ENCODE measurements at regions not wholly inside any gene's neighbourhood (a gene's known extent, or its start where the extent isn't known, plus 50 kb on each side); places are given as distances from the start of the nearest gene placed in this dataset.

- TF ChIP-seq POLR2AphosphoS5 (IDR thresholded peaks at IDR 0.05) = no peak
- TF ChIP-seq, protein P1, sequence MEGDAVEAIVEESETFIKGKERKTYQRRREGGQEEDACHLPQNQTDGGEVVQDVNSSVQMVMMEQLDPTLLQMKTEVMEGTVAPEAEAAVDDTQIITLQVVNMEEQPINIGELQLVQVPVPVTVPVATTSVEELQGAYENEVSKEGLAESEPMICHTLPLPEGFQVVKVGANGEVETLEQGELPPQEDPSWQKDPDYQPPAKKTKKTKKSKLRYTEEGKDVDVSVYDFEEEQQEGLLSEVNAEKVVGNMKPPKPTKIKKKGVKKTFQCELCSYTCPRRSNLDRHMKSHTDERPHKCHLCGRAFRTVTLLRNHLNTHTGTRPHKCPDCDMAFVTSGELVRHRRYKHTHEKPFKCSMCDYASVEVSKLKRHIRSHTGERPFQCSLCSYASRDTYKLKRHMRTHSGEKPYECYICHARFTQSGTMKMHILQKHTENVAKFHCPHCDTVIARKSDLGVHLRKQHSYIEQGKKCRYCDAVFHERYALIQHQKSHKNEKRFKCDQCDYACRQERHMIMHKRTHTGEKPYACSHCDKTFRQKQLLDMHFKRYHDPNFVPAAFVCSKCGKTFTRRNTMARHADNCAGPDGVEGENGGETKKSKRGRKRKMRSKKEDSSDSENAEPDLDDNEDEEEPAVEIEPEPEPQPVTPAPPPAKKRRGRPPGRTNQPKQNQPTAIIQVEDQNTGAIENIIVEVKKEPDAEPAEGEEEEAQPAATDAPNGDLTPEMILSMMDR (IDR thresholded peaks at IDR 0.05) = no peak
- TF ChIP-seq POLR2A (IDR thresholded peaks at IDR 0.05; ENCODE audit: low read depth) = no peak
- no peak for TF ChIP-seq EP300 (IDR thresholded peaks at IDR 0.05)
- Histone ChIP-seq H3K4me1 (no peaks in the 10 kb centered on the region), H3K9me3 (peaks cover 0 to 10% (median 0%) of the 10 kb centered on the region in 4 donors), H3K4me3 (no peak overlapping the region), H3K36me3 (no peaks in the 10 kb centered on the region), H3K27me3 (no peaks in the 10 kb centered on the region), H3K27ac (replicated peaks in 1 of 4) (no peak overlapping the region)
- intact Hi-C loops (cut with DNase I) = no loop called here
- 70% methylated on average over 8 of the region's 8 CpGs for WGBS
- DNase-seq (ENCODE audit: extremely low spot score) = no peak
These were observed 173.9 kb downstream of the RWDD3 start for GRCh38 chr1:95407886-95408291.

DNA sequence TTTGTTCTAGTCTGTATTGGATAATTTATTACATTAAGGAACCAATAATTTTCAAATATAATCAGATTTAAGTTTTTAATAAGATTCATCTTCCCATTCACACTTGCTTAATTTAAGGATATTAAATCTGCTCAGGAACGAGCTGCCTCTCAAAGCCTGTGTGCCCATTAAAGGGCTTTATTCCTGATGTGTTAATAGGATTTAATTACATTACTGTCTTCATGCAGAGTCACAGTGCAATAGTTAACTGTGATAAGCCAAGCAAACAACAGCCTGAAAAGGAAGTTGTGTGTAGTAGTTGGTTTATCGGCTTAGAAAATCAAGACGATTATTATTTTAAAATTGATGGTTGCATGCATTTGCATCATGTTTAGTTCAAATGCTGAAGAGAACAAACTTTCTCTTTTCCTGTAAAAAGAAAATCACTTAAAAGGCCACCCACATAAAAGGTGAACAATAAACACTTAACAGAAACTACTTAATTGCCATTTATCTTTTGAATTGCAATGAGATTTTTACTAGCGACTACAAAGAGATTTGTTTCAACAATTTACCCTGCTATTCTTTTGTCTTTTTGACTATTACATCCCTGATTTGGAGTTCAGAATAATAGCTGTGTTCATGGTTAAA, 174.6 kb downstream of the RWDD3 start:
- DNase-seq (ENCODE audit: extremely low spot score) = no peak
- H3K9me3 ChIP-seq = peaks cover 0 to 8% (median 0%) of the 10 kb centered on the region in 4 donors
- WGBS = 63% methylated on average over 4 of the region's 4 CpGs
- TF ChIP-seq POLR2AphosphoS5 (IDR thresholded peaks at IDR 0.05) (no peak), EP300 (IDR thresholded peaks at IDR 0.05) (no peak), POLR2A (IDR thresholded peaks at IDR 0.05; ENCODE audit: low read depth) (no peak)
- TF ChIP-seq, protein P1 (IDR thresholded peaks at IDR 0.05) = no peak
- intact Hi-C loops (cut with DNase I) = no loop called here
- H3K36me3 ChIP-seq = no peaks in the 10 kb centered on the region
- no peaks in the 10 kb centered on the region for H3K27me3 ChIP-seq
- H3K4me1 ChIP-seq = no peaks in the 10 kb centered on the region
- H3K27ac ChIP-seq (replicated peaks in 1 of 4) = no peak overlapping the region
- no peak overlapping the region for H3K4me3 ChIP-seq

DNA sequence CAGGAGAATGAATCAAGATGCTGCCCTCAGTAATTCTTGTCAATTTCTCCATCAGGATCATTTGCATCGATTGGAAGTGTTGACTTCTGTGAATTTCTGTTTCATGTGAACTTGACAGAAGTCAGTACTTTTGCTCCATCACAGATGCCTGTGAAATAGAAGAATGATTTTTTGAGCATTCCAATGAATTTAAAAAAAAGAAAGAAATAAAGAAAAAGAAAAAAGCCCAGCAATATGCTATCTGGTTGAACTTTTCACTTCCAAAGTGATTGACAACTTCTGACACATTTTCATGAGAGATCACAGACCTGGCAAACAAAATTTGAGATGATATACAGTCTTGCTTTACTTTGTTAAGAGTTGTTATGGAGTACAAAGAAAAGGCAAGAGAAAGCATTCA, 175.3 kb downstream of the RWDD3 start:
- 46% methylated on average over 1 of the region's 1 CpG for WGBS
- Histone ChIP-seq H3K27me3 (no peaks in the 10 kb centered on the region), H3K4me1 (no peaks in the 10 kb centered on the region), H3K4me3 (no peak overlapping the region), H3K9me3 (peaks cover 0 to 1% (median 0%) of the 10 kb centered on the region in 4 donors), H3K36me3 (no peaks in the 10 kb centered on the region), H3K27ac (replicated peaks in 1 of 4) (no peak overlapping the region)
- intact Hi-C loops (cut with DNase I) = no loop called here
- TF ChIP-seq POLR2A (IDR thresholded peaks at IDR 0.05; ENCODE audit: low read depth) (no peak), POLR2AphosphoS5 (IDR thresholded peaks at IDR 0.05) (no peak), EP300 (IDR thresholded peaks at IDR 0.05) (no peak)
- TF ChIP-seq, protein P1 (IDR thresholded peaks at IDR 0.05) = no peak
- no peak for DNase-seq (ENCODE audit: extremely low spot score)

DNA sequence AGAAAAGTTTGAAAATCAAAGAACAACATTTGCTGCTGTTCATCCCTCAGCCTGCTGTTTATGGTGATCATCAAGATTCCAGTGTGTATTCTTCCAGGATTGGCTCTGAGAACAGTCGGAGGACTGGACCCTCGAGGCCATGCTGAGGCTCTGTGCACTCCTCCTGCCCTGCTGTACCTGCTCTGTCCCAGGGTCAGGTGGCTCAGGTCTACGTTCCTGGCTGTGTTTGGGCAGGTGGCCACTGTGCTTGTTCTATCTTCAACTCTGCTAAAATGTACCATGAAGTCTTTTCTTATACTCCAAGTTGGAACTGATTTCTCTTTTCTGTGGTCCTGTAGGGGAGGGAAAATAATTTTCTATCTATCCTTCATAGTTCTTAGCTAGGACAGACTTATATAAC, 175.9 kb downstream of the RWDD3 start:
- WGBS = 79% methylated on average over 3 of the region's 3 CpGs
- DNase-seq (ENCODE audit: extremely low spot score) = no peak
- TF ChIP-seq POLR2A (IDR thresholded peaks at IDR 0.05; ENCODE audit: low read depth) = no peak
- TF ChIP-seq POLR2AphosphoS5 (IDR thresholded peaks at IDR 0.05) = no peak
- TF ChIP-seq, protein P1 (IDR thresholded peaks at IDR 0.05) = no peak
- no peak for TF ChIP-seq EP300 (IDR thresholded peaks at IDR 0.05)
- no peaks in the 10 kb centered on the region for H3K27me3 ChIP-seq
- H3K4me1 ChIP-seq = no peaks in the 10 kb centered on the region
- intact Hi-C loops (cut with DNase I) = no loop called here
- H3K9me3 ChIP-seq = no peaks in the 10 kb centered on the region
- no peaks in the 10 kb centered on the region for H3K36me3 ChIP-seq
- H3K4me3 ChIP-seq = no peak overlapping the region
- H3K27ac ChIP-seq (replicated peaks in 1 of 4) = no peak overlapping the region

GRCh38 chr1:95415146-95415545, 181.1 kb downstream of the RWDD3 start:
- TF ChIP-seq POLR2A (IDR thresholded peaks at IDR 0.05; ENCODE audit: low read depth) (no peak), EP300 (IDR thresholded peaks at IDR 0.05) (no peak), POLR2AphosphoS5 (IDR thresholded peaks at IDR 0.05) (no peak)
- TF ChIP-seq, protein P1 (IDR thresholded peaks at IDR 0.05) = no peak
- H3K4me1 ChIP-seq = no peaks in the 10 kb centered on the region
- no peak for DNase-seq (ENCODE audit: extremely low spot score)
- H3K36me3 ChIP-seq = no peaks in the 10 kb centered on the region
- no peak overlapping the region for H3K27ac ChIP-seq (replicated peaks in 1 of 4)
- intact Hi-C loops (cut with DNase I) = no loop called here
- no peaks in the 10 kb centered on the region for H3K27me3 ChIP-seq
- no peak overlapping the region for H3K4me3 ChIP-seq
- H3K9me3 ChIP-seq = no peaks in the 10 kb centered on the region
